ENCODE measurements at regions not wholly inside any gene's neighbourhood (a gene's known extent, or its start where the extent isn't known, plus 50 kb on each side); places are given as distances from the start of the nearest gene placed in this dataset.

- Histone ChIP-seq H3K27me3 (ENCODE audit: low read length) (no peaks in the 10 kb centered on the region), H3K4me3 (ENCODE audit: low read length) (no peak overlapping the region), H3K9ac (ENCODE audit: low read length) (no peak overlapping the region), H3K4me1 (ENCODE audit: insufficient read depth, low read length) (no peaks in the 10 kb centered on the region), H3K27ac (ENCODE audit: low read length) (no peak overlapping the region), H3K36me3 (ENCODE audit: low read depth, low read length) (no peaks in the 10 kb centered on the region), H3K79me2 (ENCODE audit: low read length) (no peaks in the 10 kb centered on the region), H3K9me3 (ENCODE audit: low read length) (no peaks in the 10 kb centered on the region), H3F3A (ENCODE audit: low read length, unreplicated experiment) (no peaks in the 10 kb centered on the region), H3K4me2 (ENCODE audit: low read length) (no peak overlapping the region), H2AFZ (ENCODE audit: low read length) (no peak overlapping the region), H3K9me2 (replicated peaks; ENCODE audit: low read length) (no peaks in the 10 kb centered on the region), H4K20me1 (ENCODE audit: low read length) (no peaks in the 10 kb centered on the region)
- ATAC-seq = no peak
- TF ChIP-seq CTCF (conservative IDR thresholded peaks at IDR 0.05; ENCODE audit: low read depth, low read length) = no peak
- TF ChIP-seq EZH2 (IDR thresholded peaks at IDR 0.05; ENCODE audit: low read length, unreplicated experiment) = no peak
- TF ChIP-seq EZH2phosphoT487 (IDR thresholded peaks at IDR 0.05; ENCODE audit: borderline replicate concordance, low read length) = no peak
- ChIA-PET POLR2A (ENCODE audit: unreplicated experiment) (no interaction called here), CTCF (no interaction called here)
- BruUV-seq (replicated peaks) = no TSS peak
- intact Hi-C loops (cut with micrococcal nuclease) = no loop called here
- no peak for DNase-seq
Measured at GRCh38 chr22:47232197-47232596, 469.7 kb downstream of the TBC1D22A start.

DNA sequence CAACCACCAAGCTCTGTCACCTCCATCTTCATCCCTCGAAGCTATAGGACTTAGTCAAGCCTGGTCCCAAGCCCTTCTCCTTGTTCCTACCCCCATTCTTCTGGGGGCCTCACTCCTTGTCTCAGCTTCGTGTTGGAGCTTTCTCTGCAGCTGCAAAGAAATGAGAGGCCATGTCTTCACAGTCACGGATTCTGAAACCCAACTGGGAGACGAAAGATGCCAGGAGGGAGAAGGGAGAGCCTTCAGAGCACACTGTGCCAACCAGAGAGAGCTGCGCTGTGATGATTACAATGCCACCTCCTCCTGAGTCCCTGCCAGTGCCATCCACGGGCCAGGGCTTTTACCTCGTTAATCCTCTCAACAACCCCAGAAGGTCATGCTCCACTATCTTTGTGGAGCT is 469.3 kb downstream of the TBC1D22A start:
- no peak for DNase-seq
- no TSS peak for BruUV-seq (replicated peaks)

GRCh38 chr22:47230741-47231140 is 468.3 kb downstream of the TBC1D22A start:
- DNase-seq = no peak
- Histone ChIP-seq H3K4me3 (ENCODE audit: low read length) (no peak overlapping the region), H3K79me2 (ENCODE audit: low read length) (no peaks in the 10 kb centered on the region), H3K4me2 (ENCODE audit: low read length) (no peak overlapping the region), H4K20me1 (ENCODE audit: low read length) (no peaks in the 10 kb centered on the region), H3F3A (ENCODE audit: low read length, unreplicated experiment) (no peaks in the 10 kb centered on the region), H3K9me2 (replicated peaks; ENCODE audit: low read length) (no peaks in the 10 kb centered on the region), H3K4me1 (ENCODE audit: insufficient read depth, low read length) (no peaks in the 10 kb centered on the region), H3K27me3 (ENCODE audit: low read length) (no peaks in the 10 kb centered on the region), H3K9me3 (ENCODE audit: low read length) (no peaks in the 10 kb centered on the region), H2AFZ (ENCODE audit: low read length) (no peak overlapping the region), H3K9ac (ENCODE audit: low read length) (no peak overlapping the region), H3K27ac (ENCODE audit: low read length) (no peak overlapping the region), H3K36me3 (ENCODE audit: low read depth, low read length) (no peaks in the 10 kb centered on the region)
- ChIA-PET CTCF (no interaction called here), POLR2A (ENCODE audit: unreplicated experiment) (no interaction called here)
- BruUV-seq (replicated peaks) = no TSS peak
- ATAC-seq = no peak
- intact Hi-C loops (cut with micrococcal nuclease) = no loop called here
- TF ChIP-seq EZH2 (IDR thresholded peaks at IDR 0.05; ENCODE audit: low read length, unreplicated experiment) = no peak
- no peak for TF ChIP-seq EZH2phosphoT487 (IDR thresholded peaks at IDR 0.05; ENCODE audit: borderline replicate concordance, low read length)
- TF ChIP-seq CTCF (conservative IDR thresholded peaks at IDR 0.05; ENCODE audit: low read depth, low read length) = no peak

More for the DNA sequence above, 469.3 kb downstream of the TBC1D22A start:
- no peaks in the 10 kb centered on the region for H3F3A ChIP-seq (ENCODE audit: low read length, unreplicated experiment)
- ChIA-PET POLR2A (ENCODE audit: unreplicated experiment) (no interaction called here), CTCF (no interaction called here)
- H3K79me2 ChIP-seq (ENCODE audit: low read length) = no peaks in the 10 kb centered on the region
- H3K4me2 ChIP-seq (ENCODE audit: low read length) = no peak overlapping the region
- no peak overlapping the region for H3K27ac ChIP-seq (ENCODE audit: low read length)
- TF ChIP-seq CTCF (conservative IDR thresholded peaks at IDR 0.05; ENCODE audit: low read depth, low read length) = no peak
- no peaks in the 10 kb centered on the region for H3K9me3 ChIP-seq (ENCODE audit: low read length)
- no peaks in the 10 kb centered on the region for H3K9me2 ChIP-seq (replicated peaks; ENCODE audit: low read length)
- no peaks in the 10 kb centered on the region for H4K20me1 ChIP-seq (ENCODE audit: low read length)
- no peaks in the 10 kb centered on the region for H3K4me1 ChIP-seq (ENCODE audit: insufficient read depth, low read length)
- intact Hi-C loops (cut with micrococcal nuclease) = no loop called here
- H3K9ac ChIP-seq (ENCODE audit: low read length) = no peak overlapping the region
- no peaks in the 10 kb centered on the region for H3K36me3 ChIP-seq (ENCODE audit: low read depth, low read length)
- no peak overlapping the region for H3K4me3 ChIP-seq (ENCODE audit: low read length)
- H2AFZ ChIP-seq (ENCODE audit: low read length) = no peak overlapping the region
- no peak for ATAC-seq
- H3K27me3 ChIP-seq (ENCODE audit: low read length) = no peaks in the 10 kb centered on the region

Measured in PC-3 (cell line).